Gastroesophageal sphincter (tissue), 4 donors: ENCODE measurements at regions not wholly inside any gene's neighbourhood (a gene's known extent, or its start where the extent isn't known, plus 50 kb on each side); places are given as distances from the start of the nearest gene placed in this dataset.

Experiments
- ATAC-seq: fragments of 150-250 bp; one replicate; pipeline ENCODE4 v1.9.1; 2016; ENCODE audit warnings: mild to moderate bottlenecking, moderate library complexity
- H3K27ac ChIP-seq, 4 donors: fragments of 200-600 bp; sonication (generic) in 3 of 4; 1 replicate in 3 of 4; 2 replicates in 1 of 4; pipeline ENCODE4 v1.5.1; 2016 to 2019
- H3K27me3 ChIP-seq: fragments of 200-600 bp; sonication (generic); one replicate; pipeline ENCODE4 v1.5.1; 2019
- H3K36me3 ChIP-seq, 2 donors: fragments of 200-600 bp; sonication (generic); one replicate each; pipeline ENCODE4 v1.5.1; 2019; ENCODE audit warnings: control low read depth in 1 of 2
- H3K4me1 ChIP-seq, 3 donors: fragments of 200-600 bp; sonication (generic); 1 replicate in 2 of 3; 2 replicates in 1 of 3; pipeline ENCODE4 v1.5.1; 2016 to 2019; ENCODE audit warnings: control low read depth in 2 of 3
- H3K4me3 ChIP-seq, 2 donors: fragments of 200-600 bp; sonication (generic); one replicate each; pipeline ENCODE4 v1.5.1; 2019; ENCODE audit warnings: mild to moderate bottlenecking in 1 of 2, moderate library complexity in 1 of 2
- H3K9me3 ChIP-seq, 3 donors: fragments of 200-600 bp; sonication (generic); one replicate each; pipeline ENCODE4 v1.5.1; 2017 to 2019; ENCODE audit warnings: control low read depth in 2 of 3
- EP300 ChIP-seq: sonication (generic); formaldehyde crosslinking; IDR thresholded peaks from one replicate; pipeline ENCODE4 v1.6.1; 2017; ENCODE audit warnings: antibody characterized with exemption, mild to moderate bottlenecking
- POLR2A ChIP-seq, 2 donors: fragments of 450-650 bp; IDR thresholded peaks; one replicate each; pipeline ENCODE4 v1.6.1; 2017; ENCODE audit warnings: antibody characterized with exemption in 2 of 2, mild to moderate bottlenecking in 2 of 2, moderate library complexity in 1 of 2
- POLR2AphosphoS5 ChIP-seq: sonication (generic); formaldehyde crosslinking; IDR thresholded peaks from one replicate; pipeline ENCODE4 v1.6.1; 2017; ENCODE audit warnings: antibody characterized with exemption
- WGBS, 2 donors: methylation state at CpG; one replicate each; pipeline ENCODE4 v1.1.5; 2018; ENCODE audit warnings: low coverage in 1 of 2; 5-methylcytosine and 5-hydroxymethylcytosine counted together
- TF ChIP-seq, protein P1 (sequence below), 4 experiments: fragments of 200-600 bp in 2 of 4; fragments of 450-650 bp in 2 of 4; sonication (generic) in 1 of 4; IDR thresholded peaks; one replicate each; pipeline ENCODE4 v1.5.1; 2017 to 2019; ENCODE audit warnings: antibody characterized with exemption in 4 of 4, mild to moderate bottlenecking in 2 of 4, moderate library complexity in 2 of 4

GRCh38 chr11:80733790-80734189 is 1293.0 kb upstream of the TENM4 start:
- 93% methylated on average over 2 of the region's 2 CpGs; no CpG with 5 or more reads in 1 of the 2 donors for WGBS, 2 donors
- Histone ChIP-seq H3K27me3 (no peaks in the 10 kb centered on the region), H3K9me3 (no peaks in the 10 kb centered on the region), H3K36me3 (no peaks in the 10 kb centered on the region), H3K4me3 (no peak overlapping the region), H3K4me1 (no peaks in the 10 kb centered on the region), H3K27ac (no peak overlapping the region)
- ATAC-seq, result no peak
- TF ChIP-seq, protein P1, sequence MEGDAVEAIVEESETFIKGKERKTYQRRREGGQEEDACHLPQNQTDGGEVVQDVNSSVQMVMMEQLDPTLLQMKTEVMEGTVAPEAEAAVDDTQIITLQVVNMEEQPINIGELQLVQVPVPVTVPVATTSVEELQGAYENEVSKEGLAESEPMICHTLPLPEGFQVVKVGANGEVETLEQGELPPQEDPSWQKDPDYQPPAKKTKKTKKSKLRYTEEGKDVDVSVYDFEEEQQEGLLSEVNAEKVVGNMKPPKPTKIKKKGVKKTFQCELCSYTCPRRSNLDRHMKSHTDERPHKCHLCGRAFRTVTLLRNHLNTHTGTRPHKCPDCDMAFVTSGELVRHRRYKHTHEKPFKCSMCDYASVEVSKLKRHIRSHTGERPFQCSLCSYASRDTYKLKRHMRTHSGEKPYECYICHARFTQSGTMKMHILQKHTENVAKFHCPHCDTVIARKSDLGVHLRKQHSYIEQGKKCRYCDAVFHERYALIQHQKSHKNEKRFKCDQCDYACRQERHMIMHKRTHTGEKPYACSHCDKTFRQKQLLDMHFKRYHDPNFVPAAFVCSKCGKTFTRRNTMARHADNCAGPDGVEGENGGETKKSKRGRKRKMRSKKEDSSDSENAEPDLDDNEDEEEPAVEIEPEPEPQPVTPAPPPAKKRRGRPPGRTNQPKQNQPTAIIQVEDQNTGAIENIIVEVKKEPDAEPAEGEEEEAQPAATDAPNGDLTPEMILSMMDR (IDR thresholded peaks at IDR 0.05), result no peak
- TF ChIP-seq EP300, result no peak
- no peak for TF ChIP-seq POLR2AphosphoS5

GRCh38 chr11:80733361-80733760 is 1292.5 kb upstream of the TENM4 start:
- H3K4me3 ChIP-seq, result no peak overlapping the region
- WGBS, 2 donors, result 90 to 92% methylated on average over 3 of the region's 3 CpGs
- H3K27ac ChIP-seq, result no peak overlapping the region
- no peaks in the 10 kb centered on the region for H3K27me3 ChIP-seq
- H3K4me1 ChIP-seq, result no peaks in the 10 kb centered on the region
- H3K36me3 ChIP-seq, result no peaks in the 10 kb centered on the region
- no peaks in the 10 kb centered on the region for H3K9me3 ChIP-seq
- no peak for TF ChIP-seq EP300
- no peak for TF ChIP-seq POLR2A (IDR thresholded peaks at IDR 0.05)
- TF ChIP-seq, protein P1 (IDR thresholded peaks at IDR 0.05), result no peak
- ATAC-seq, result no peak

- TF ChIP-seq EP300 (no peak), POLR2A (IDR thresholded peaks at IDR 0.05) (no peak), POLR2AphosphoS5 (no peak)
- TF ChIP-seq, protein P1 (IDR thresholded peaks at IDR 0.05), result no peak
- no peaks in the 10 kb centered on the region for H3K36me3 ChIP-seq
- no peak overlapping the region for H3K27ac ChIP-seq
- H3K4me3 ChIP-seq, result no peak overlapping the region
- WGBS, 2 donors, result 8 to 20% methylated on average over 2 to 3 of the region's 3 CpGs
- ATAC-seq, result no peak
- no peaks in the 10 kb centered on the region for H3K27me3 ChIP-seq
- no peaks in the 10 kb centered on the region for H3K9me3 ChIP-seq
- H3K4me1 ChIP-seq, result no peaks in the 10 kb centered on the region
Measured at GRCh38 chr11:80727315-80727714, 1286.5 kb upstream of the TENM4 start.

GRCh38 chr11:80726236-80726635 is 1285.4 kb upstream of the TENM4 start:
- no peak overlapping the region for H3K27ac ChIP-seq
- H3K36me3 ChIP-seq, result no peaks in the 10 kb centered on the region
- TF ChIP-seq POLR2AphosphoS5 (no peak), POLR2A (IDR thresholded peaks at IDR 0.05) (no peak), EP300 (no peak)
- TF ChIP-seq, protein P1 (IDR thresholded peaks at IDR 0.05), result no peak
- ATAC-seq, result no peak
- no peak overlapping the region for H3K4me3 ChIP-seq
- H3K4me1 ChIP-seq, result no peaks in the 10 kb centered on the region
- H3K9me3 ChIP-seq, result no peaks in the 10 kb centered on the region
- H3K27me3 ChIP-seq, result no peaks in the 10 kb centered on the region

- H3K27ac ChIP-seq, result no peak overlapping the region
- TF ChIP-seq, protein P1 (IDR thresholded peaks at IDR 0.05), result no peak
- no peak for TF ChIP-seq EP300
- no peak for TF ChIP-seq POLR2AphosphoS5
- no peak for TF ChIP-seq POLR2A (IDR thresholded peaks at IDR 0.05)
- H3K4me3 ChIP-seq, result no peak overlapping the region
- no peak for ATAC-seq
- H3K27me3 ChIP-seq, result no peaks in the 10 kb centered on the region
- no peaks in the 10 kb centered on the region for H3K4me1 ChIP-seq
- WGBS, 2 donors, result 46% methylated on average over 2 of the region's 2 CpGs; no CpG with 5 or more reads in 1 of the 2 donors
- H3K36me3 ChIP-seq, result no peaks in the 10 kb centered on the region
- no peaks in the 10 kb centered on the region for H3K9me3 ChIP-seq
Measured at GRCh38 chr11:80724366-80724765, 1283.5 kb upstream of the TENM4 start.
